ENCODE measurements at regions not wholly inside any gene's neighbourhood (a gene's known extent, or its start where the extent isn't known, plus 50 kb on each side); places are given as distances from the start of the nearest gene placed in this dataset.

DNA sequence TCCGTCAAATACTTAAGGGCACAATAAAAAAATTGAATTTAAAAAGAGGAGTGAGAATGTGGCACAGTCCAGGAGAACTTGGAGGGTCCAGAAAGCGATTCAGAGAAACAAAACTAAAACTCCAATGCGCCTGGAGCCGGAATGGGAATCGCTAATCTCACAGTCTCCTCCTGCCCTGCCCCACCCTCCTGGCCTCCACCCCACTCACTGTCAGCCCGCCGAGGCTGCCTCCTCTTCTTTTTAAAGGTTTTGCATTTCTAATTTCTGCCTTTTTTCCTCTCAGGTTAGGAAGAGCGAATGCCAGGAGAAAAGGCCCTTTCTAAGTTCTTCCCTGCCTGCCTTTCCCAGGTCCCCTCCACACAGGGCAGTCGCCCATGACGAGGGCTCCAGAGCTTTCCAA lies 135.3 kb downstream of the ZBTB18 start:
- TF ChIP-seq, protein P1, sequence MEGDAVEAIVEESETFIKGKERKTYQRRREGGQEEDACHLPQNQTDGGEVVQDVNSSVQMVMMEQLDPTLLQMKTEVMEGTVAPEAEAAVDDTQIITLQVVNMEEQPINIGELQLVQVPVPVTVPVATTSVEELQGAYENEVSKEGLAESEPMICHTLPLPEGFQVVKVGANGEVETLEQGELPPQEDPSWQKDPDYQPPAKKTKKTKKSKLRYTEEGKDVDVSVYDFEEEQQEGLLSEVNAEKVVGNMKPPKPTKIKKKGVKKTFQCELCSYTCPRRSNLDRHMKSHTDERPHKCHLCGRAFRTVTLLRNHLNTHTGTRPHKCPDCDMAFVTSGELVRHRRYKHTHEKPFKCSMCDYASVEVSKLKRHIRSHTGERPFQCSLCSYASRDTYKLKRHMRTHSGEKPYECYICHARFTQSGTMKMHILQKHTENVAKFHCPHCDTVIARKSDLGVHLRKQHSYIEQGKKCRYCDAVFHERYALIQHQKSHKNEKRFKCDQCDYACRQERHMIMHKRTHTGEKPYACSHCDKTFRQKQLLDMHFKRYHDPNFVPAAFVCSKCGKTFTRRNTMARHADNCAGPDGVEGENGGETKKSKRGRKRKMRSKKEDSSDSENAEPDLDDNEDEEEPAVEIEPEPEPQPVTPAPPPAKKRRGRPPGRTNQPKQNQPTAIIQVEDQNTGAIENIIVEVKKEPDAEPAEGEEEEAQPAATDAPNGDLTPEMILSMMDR (IDR thresholded peaks at IDR 0.05) = no peak
- TF ChIP-seq ETV6 (CRISPR knock-in tag; IDR thresholded peaks at IDR 0.05) = no peak
- no peak for TF ChIP-seq JUN (CRISPR knock-in tag; IDR thresholded peaks at IDR 0.05)
- TF ChIP-seq MAX (CRISPR knock-in tag; IDR thresholded peaks at IDR 0.05) = no peak
- TF ChIP-seq PREB (CRISPR knock-in tag; IDR thresholded peaks at IDR 0.05; ENCODE audit: borderline replicate concordance) = no peak
- no peak for TF ChIP-seq ZNF263 (CRISPR knock-in tag; IDR thresholded peaks at IDR 0.05; ENCODE audit: low read depth)
- TF ChIP-seq USF2 (CRISPR knock-in tag; IDR thresholded peaks at IDR 0.05) = no peak
